ENCODE measurements at regions not wholly inside any gene's neighbourhood (a gene's known extent, or its start where the extent isn't known, plus 50 kb on each side); places are given as distances from the start of the nearest gene placed in this dataset.
A peak's percentile ranks its signal among the peaks of the same experiment; 100 is the strongest.
"Not testable (repeated sequence)": the region's sequence is repeated elsewhere in the genome, so short reads cannot be mapped to it uniquely, and the experiment has no call there.

DNA sequence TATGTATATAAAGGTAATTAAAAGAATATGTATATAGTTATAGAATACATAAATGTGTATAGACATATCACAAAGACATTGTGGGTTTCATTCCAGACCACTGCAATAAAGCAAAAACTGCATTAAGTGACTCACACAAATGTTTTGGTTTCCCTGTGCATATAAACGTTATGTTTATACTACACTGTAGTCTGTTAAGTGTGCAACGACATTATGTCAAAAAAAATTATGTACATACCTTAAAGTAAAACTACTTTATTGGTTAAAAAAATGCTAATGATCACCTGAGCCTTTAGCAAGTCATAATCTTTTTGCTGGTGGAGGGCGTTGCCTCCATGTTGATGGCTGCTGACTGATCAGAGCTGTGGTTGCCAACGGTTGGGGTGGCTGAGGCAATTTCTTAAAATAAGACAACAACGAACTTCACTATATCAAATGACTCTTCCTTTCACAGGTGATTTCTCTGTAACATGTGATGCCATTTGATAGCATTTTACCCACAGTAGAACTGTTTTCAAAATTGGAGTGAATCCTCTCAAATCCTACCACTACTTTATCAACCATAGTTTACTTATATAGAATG is 107.8 kb downstream of the THSD1 start:
- CTCF ChIA-PET; H3K4me1 Mint-ChIP-seq; H3K36me3 ChIP-seq (ENCODE audit: control insufficient read depth in 2 of 2, extremely low read depth in 1 of 2, insufficient read depth in 1 of 2, low read length in 1 of 2); H3K27me3 ChIP-seq (replicated peaks in 1 of 2; ENCODE audit: control insufficient read depth in 2 of 2, extremely low read depth in 1 of 2, insufficient read depth in 2 of 2, low read length in 1 of 2); H3K4me3 ChIP-seq (ENCODE audit: control insufficient read depth in 1 of 2, extremely low read depth in 1 of 2, low read length in 1 of 2); H3K4me3 Mint-ChIP-seq; H3K27ac ChIP-seq (ENCODE audit: low read length); DNase-seq; POLR2A ChIA-PET; H3K27ac Mint-ChIP-seq; H3K9me3 Mint-ChIP-seq; H3K4me1 ChIP-seq (ENCODE audit: control insufficient read depth in 1 of 2, extremely low read depth in 1 of 2, insufficient read depth in 2 of 2, low read length in 2 of 2); H3K36me3 Mint-ChIP-seq; H3K27me3 Mint-ChIP-seq; ATAC-seq (replicated peaks in 1 of 4); H3K9me3 ChIP-seq: not testable (repeated sequence)
- no CpG with 5 or more reads among the region's 5 CpGs for WGBS (ENCODE audit: insufficient coverage)

DNA sequence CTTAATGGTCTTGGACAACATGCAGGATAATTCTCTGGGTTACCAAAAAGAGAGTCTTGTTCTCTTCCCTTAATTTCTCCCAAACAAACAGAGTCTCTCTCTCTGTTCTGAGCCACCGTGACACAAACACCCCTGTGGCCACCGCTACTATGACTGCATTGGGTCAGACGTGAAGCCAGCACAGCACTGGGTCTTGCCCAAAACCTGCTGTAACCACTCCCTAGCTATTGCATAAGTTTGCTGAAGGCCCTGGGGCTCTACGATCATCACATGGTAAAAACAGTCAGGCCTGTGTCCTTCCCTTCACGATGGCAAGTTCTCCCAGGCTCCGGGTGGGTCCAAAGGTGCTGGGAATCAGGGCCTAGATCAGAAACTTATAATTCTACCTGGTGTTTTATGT is 117.1 kb downstream of the THSD1 start:
- no CpG with 5 or more reads among the region's 6 CpGs for WGBS (ENCODE audit: insufficient coverage)
- H3K27me3 ChIP-seq (replicated peaks in 1 of 2; ENCODE audit: control insufficient read depth in 2 of 2, extremely low read depth in 1 of 2, insufficient read depth in 2 of 2, low read length in 1 of 2); CTCF ChIA-PET; POLR2A ChIA-PET; H3K9me3 ChIP-seq; H3K4me1 Mint-ChIP-seq; H3K27me3 Mint-ChIP-seq; DNase-seq; ATAC-seq (replicated peaks in 1 of 4); H3K36me3 ChIP-seq (ENCODE audit: control insufficient read depth in 2 of 2, extremely low read depth in 1 of 2, insufficient read depth in 1 of 2, low read length in 1 of 2); H3K4me3 Mint-ChIP-seq; H3K4me3 ChIP-seq (ENCODE audit: control insufficient read depth in 1 of 2, extremely low read depth in 1 of 2, low read length in 1 of 2); H3K27ac Mint-ChIP-seq; H3K36me3 Mint-ChIP-seq; H3K27ac ChIP-seq (ENCODE audit: low read length); H3K4me1 ChIP-seq (ENCODE audit: control insufficient read depth in 1 of 2, extremely low read depth in 1 of 2, insufficient read depth in 2 of 2, low read length in 2 of 2): not testable (repeated sequence)
- H3K9me3 Mint-ChIP-seq, result peaks cover 2 to 13% (median 9%) of the 10 kb centered on the region in 3 donors

- H3K4me3 Mint-ChIP-seq; H3K27me3 ChIP-seq (replicated peaks in 1 of 2; ENCODE audit: control insufficient read depth in 2 of 2, extremely low read depth in 1 of 2, insufficient read depth in 2 of 2, low read length in 1 of 2); H3K9me3 ChIP-seq; CTCF ChIA-PET; DNase-seq; POLR2A ChIA-PET; H3K4me1 ChIP-seq (ENCODE audit: control insufficient read depth in 1 of 2, extremely low read depth in 1 of 2, insufficient read depth in 2 of 2, low read length in 2 of 2); H3K27ac Mint-ChIP-seq; H3K27ac ChIP-seq (ENCODE audit: low read length); H3K27me3 Mint-ChIP-seq; ATAC-seq (replicated peaks in 1 of 4); H3K36me3 ChIP-seq (ENCODE audit: control insufficient read depth in 2 of 2, extremely low read depth in 1 of 2, insufficient read depth in 1 of 2, low read length in 1 of 2); H3K4me1 Mint-ChIP-seq; H3K36me3 Mint-ChIP-seq; H3K4me3 ChIP-seq (ENCODE audit: control insufficient read depth in 1 of 2, extremely low read depth in 1 of 2, low read length in 1 of 2): not testable (repeated sequence)
- WGBS (ENCODE audit: insufficient coverage), result 100% methylated on average over 1 of the region's 2 CpGs
- H3K9me3 Mint-ChIP-seq, result peaks cover 0 to 13% (median 9%) of the 10 kb centered on the region in 3 donors
Measured at GRCh38 chr13:52281387-52281786, 122.0 kb upstream of the NEK3 start.

DNA sequence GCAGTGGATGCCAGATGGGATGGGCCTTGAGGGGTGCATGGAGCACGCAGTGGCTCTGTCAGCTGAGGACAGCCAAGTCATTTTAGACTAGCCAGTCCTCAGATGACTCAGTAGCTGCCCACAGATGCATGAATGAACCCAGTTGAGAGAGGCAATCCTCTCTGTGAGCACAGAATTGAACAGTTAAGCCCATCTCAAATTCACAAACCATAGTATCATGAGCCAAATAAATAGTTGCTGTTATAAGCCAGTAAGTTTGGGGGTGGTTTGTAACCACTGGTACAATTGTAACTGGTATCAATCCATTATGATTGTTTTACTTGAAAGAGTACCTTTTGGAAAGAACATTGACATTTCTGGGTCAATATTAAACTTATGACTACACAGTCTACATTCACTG is 120.0 kb upstream of the NEK3 start:
- H3K9me3 ChIP-seq; ATAC-seq (replicated peaks in 1 of 4); H3K4me1 Mint-ChIP-seq; H3K4me3 Mint-ChIP-seq; H3K27ac ChIP-seq (ENCODE audit: low read length); CTCF ChIA-PET; H3K27me3 ChIP-seq (replicated peaks in 1 of 2; ENCODE audit: control insufficient read depth in 2 of 2, extremely low read depth in 1 of 2, insufficient read depth in 2 of 2, low read length in 1 of 2); H3K36me3 Mint-ChIP-seq; H3K27ac Mint-ChIP-seq; H3K27me3 Mint-ChIP-seq; H3K9me3 Mint-ChIP-seq; POLR2A ChIA-PET; H3K4me3 ChIP-seq (ENCODE audit: control insufficient read depth in 1 of 2, extremely low read depth in 1 of 2, low read length in 1 of 2); H3K4me1 ChIP-seq (ENCODE audit: control insufficient read depth in 1 of 2, extremely low read depth in 1 of 2, insufficient read depth in 2 of 2, low read length in 2 of 2); H3K36me3 ChIP-seq (ENCODE audit: control insufficient read depth in 2 of 2, extremely low read depth in 1 of 2, insufficient read depth in 1 of 2, low read length in 1 of 2); DNase-seq: not testable (repeated sequence)
- no CpG with 5 or more reads among the region's 1 CpG for WGBS (ENCODE audit: insufficient coverage)

DNA sequence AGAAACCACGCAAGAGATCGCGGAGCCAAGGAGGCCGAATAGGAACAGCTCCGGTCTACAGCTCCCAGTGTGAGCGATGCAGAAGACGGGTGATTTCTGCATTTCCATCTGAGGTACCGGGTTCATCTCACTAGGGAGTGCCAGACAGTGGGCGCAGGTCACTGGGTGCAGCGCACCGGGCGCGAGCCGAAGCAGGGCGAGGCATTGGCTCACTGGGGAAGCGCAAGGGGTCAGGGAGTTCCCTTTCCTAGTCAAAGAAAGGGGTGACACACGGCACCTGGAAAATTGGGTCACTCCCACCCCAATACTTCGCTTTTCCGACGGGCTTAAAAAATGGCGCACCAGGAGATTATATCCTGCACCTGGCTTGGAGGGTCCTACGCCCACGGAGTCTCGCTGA is 94.9 kb upstream of the NEK3 start:
- H3K4me1 Mint-ChIP-seq; H3K9me3 Mint-ChIP-seq; H3K27ac ChIP-seq (ENCODE audit: low read length); CTCF ChIA-PET; POLR2A ChIA-PET; DNase-seq; H3K9me3 ChIP-seq; H3K4me3 Mint-ChIP-seq; H3K36me3 Mint-ChIP-seq; H3K4me1 ChIP-seq (ENCODE audit: control insufficient read depth in 1 of 2, extremely low read depth in 1 of 2, insufficient read depth in 2 of 2, low read length in 2 of 2); H3K36me3 ChIP-seq (ENCODE audit: control insufficient read depth in 2 of 2, extremely low read depth in 1 of 2, insufficient read depth in 1 of 2, low read length in 1 of 2); H3K27ac Mint-ChIP-seq; H3K4me3 ChIP-seq (ENCODE audit: control insufficient read depth in 1 of 2, extremely low read depth in 1 of 2, low read length in 1 of 2); H3K27me3 Mint-ChIP-seq; ATAC-seq (replicated peaks in 1 of 4); H3K27me3 ChIP-seq (replicated peaks in 1 of 2; ENCODE audit: control insufficient read depth in 2 of 2, extremely low read depth in 1 of 2, insufficient read depth in 2 of 2, low read length in 1 of 2): not testable (repeated sequence)
- WGBS (ENCODE audit: insufficient coverage), result 98% methylated on average over 7 of the region's 24 CpGs

- ATAC-seq (replicated peaks in 1 of 4); H3K27ac ChIP-seq (ENCODE audit: low read length); H3K36me3 Mint-ChIP-seq; H3K4me3 ChIP-seq (ENCODE audit: control insufficient read depth in 1 of 2, extremely low read depth in 1 of 2, low read length in 1 of 2); H3K4me3 Mint-ChIP-seq; POLR2A ChIA-PET; H3K27me3 Mint-ChIP-seq; H3K9me3 ChIP-seq; H3K4me1 Mint-ChIP-seq; CTCF ChIA-PET; H3K36me3 ChIP-seq (ENCODE audit: control insufficient read depth in 2 of 2, extremely low read depth in 1 of 2, insufficient read depth in 1 of 2, low read length in 1 of 2); H3K27me3 ChIP-seq (replicated peaks in 1 of 2; ENCODE audit: control insufficient read depth in 2 of 2, extremely low read depth in 1 of 2, insufficient read depth in 2 of 2, low read length in 1 of 2); H3K9me3 Mint-ChIP-seq; H3K4me1 ChIP-seq (ENCODE audit: control insufficient read depth in 1 of 2, extremely low read depth in 1 of 2, insufficient read depth in 2 of 2, low read length in 2 of 2); H3K27ac Mint-ChIP-seq; DNase-seq: not testable (repeated sequence)
- no CpG with 5 or more reads among the region's 3 CpGs for WGBS (ENCODE audit: insufficient coverage)
Measured at GRCh38 chr13:52240752-52241151, 81.4 kb upstream of the NEK3 start.

GRCh38 chr13:52235900-52236595 is 76.7 kb upstream of the NEK3 start:
- H3K4me3 Mint-ChIP-seq; H3K4me1 ChIP-seq (ENCODE audit: control insufficient read depth in 1 of 2, extremely low read depth in 1 of 2, insufficient read depth in 2 of 2, low read length in 2 of 2); H3K9me3 ChIP-seq; H3K4me1 Mint-ChIP-seq; H3K9me3 Mint-ChIP-seq; H3K36me3 Mint-ChIP-seq; H3K27me3 ChIP-seq (replicated peaks in 1 of 2; ENCODE audit: control insufficient read depth in 2 of 2, extremely low read depth in 1 of 2, insufficient read depth in 2 of 2, low read length in 1 of 2); H3K27me3 Mint-ChIP-seq; POLR2A ChIA-PET; H3K4me3 ChIP-seq (ENCODE audit: control insufficient read depth in 1 of 2, extremely low read depth in 1 of 2, low read length in 1 of 2); H3K27ac Mint-ChIP-seq; H3K36me3 ChIP-seq (ENCODE audit: control insufficient read depth in 2 of 2, extremely low read depth in 1 of 2, insufficient read depth in 1 of 2, low read length in 1 of 2); H3K27ac ChIP-seq (ENCODE audit: low read length): not testable (repeated sequence)
- DNase-seq, result peak in 32 of 35 experiments; percentile 1 to 79 (median 26)
- no CpG with 5 or more reads among the region's 8 CpGs for WGBS (ENCODE audit: insufficient coverage)
- CTCF ChIA-PET, result interaction anchor here in 1 of 2 donors (0.7 kb wide), 1 partner anchor 160 kb away, joined by 3 read pairs; no protein-coding TSS in a partner anchor
- peak; percentile 57 to 75 (median 68) for ATAC-seq (replicated peaks in 1 of 4)

Data from T-cell (primary cell).